GM03348 (cell line): ENCODE measurements at regions not wholly inside any gene's neighbourhood (a gene's known extent, or its start where the extent isn't known, plus 50 kb on each side); places are given as distances from the start of the nearest gene placed in this dataset.

Experiments used
- DNase-seq: peaks from one replicate; pipeline ENCODE4 v3.0.0; 2012; ENCODE audit warnings: low spot score

DNA sequence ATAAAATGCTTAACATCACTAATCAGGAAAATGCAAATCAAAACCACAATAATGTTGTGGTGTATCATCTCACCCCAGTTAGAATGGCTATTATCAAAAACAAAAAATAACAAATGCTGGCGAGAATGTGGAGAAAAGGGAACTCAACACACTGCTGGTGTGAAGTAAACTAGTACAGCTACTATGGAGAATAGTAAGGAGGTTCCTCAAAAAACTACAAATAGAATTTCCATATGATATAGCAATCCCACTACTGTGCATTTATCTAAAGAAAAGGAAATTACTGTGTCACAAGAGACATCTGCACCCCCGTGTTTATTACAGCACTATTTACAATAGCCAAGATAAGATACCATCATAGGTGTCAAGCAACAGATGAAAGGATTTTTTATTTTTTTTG lies 214.5 kb upstream of the RASA1 start:
- DNase-seq: no peak

DNA sequence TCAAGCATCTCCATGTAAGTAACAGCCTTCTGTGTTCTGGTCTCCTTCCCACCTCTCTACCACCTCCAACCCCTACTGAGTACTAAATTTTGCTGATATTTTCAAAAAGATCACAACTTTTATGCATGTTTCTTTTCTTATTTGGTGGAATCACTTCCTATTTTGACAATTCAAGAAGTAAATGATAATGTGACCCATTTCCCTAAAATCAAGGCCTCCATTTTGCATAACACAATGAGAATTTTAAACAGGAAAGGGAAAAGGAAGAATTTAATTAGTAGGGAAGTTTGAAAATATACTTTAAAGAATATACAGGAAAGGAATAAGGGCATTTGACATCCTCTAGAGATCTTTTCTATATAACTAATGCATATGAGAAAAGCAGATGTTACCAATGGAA lies 212.9 kb upstream of the RASA1 start:
- DNase-seq: no peak

DNA sequence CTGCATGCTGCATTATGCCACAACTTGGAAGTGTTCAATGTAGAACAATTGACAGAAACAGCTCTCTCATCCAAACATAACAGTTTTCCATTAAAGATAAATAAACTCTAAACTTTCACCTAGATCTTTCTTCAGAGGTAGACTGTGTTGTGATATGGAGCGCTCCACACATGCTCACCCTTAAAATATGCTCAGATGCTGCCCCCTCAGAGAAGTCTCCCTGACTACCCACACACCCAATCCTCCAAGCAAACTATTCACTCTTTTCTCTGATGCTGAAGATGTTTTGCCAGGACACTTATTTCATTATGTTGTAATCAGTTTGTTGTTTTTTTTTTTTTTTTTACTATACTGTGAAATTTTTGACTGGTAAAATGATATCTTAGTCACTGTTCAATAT lies 206.6 kb upstream of the RASA1 start:
- peak; percentile 6 for DNase-seq

DNA sequence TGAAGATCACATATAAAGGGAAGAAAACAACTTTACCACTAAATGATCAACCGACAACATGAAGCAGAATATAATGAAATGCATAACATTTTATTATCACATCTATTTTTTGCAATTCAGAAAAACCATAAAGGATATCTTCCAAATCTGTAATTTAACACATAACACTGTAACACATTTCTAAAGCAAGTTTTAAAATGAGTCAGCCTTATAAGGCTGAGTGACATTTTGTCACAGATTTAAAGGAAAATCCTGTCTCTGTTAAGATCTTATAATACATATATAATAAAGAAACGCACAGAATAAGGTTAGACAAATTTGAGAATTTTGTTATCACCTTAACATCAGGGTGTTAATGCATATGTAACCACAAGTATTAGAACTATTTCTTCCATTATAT lies 198.4 kb upstream of the RASA1 start:
- no peak for DNase-seq

DNA sequence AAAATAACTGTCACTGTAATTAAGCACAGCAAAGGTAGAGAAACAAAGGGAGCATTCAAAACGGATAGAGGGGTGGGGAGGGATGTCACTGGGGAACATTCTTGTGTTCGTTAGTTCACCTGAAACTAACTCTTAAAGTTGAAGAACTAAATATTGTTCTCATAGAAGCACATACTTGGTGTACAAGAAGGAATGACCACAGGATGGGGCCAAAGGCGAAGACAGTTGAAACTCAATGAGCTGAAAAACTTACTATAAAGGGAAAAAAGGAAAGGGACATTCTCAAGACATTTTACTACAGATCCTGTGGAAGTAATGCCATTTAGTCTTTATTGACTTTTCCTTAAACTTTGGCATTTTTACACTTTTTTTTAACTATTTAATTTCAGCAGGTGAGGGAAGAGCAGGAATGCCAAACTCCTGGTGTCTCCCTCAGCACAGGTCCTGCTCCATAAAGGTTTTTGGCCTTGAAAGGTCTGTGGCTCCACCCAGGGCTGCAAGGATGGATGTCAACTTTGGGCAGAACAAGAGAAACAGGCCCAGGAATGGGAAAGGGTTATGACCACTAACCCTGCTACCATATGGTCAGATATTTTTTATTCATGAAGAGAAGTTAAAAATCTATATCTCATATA lies 197.6 kb upstream of the RASA1 start:
- peak; percentile 79 for DNase-seq

DNA sequence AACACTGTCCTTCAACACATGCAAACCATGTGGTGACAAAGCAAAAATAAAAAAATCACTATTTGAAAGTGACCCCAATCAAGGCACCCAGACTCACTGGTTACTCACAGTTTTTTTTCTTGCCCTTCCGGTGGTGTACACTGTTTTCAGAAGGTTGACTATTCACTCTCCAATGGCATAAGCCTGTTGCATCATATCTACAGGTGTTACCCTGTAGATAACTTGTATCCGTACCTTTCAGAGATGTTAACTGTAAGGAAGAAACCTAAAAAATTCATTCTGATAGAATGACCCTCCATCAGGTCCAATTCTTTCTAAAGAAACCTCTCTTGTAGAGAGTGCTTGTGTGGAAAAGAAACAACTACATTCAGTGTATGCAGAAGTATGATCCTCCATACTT lies 193.6 kb upstream of the RASA1 start:
- no peak for DNase-seq

DNA sequence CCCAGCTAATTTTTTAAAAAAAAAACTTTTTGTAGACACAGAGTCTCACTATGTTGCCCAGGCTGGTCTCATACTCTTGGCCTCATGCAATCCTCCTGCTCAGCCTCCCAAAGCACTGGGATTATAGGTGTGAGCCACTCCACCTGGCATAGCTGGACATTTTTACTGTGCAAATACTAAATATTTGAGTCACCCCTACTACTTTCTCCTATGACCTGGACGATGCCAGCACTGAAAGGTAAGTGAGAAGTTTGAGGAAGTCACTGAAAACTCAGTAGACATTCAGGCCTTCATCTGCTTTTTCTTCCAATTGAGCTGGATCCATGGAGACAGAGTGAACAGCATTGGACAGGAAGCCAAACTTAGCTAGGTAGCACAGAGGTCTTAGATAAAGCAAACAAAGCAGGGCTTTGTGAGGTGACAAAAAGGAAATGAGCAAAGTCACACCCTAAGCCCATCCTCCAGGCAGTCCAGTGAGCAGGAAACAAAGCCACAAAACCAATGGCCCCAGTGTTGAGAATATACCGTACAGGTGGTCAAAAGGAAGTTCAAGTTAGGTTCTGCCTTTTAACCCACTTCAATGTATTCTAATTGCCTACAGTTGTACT lies 192.6 kb upstream of the RASA1 start:
- DNase-seq: no peak

DNA sequence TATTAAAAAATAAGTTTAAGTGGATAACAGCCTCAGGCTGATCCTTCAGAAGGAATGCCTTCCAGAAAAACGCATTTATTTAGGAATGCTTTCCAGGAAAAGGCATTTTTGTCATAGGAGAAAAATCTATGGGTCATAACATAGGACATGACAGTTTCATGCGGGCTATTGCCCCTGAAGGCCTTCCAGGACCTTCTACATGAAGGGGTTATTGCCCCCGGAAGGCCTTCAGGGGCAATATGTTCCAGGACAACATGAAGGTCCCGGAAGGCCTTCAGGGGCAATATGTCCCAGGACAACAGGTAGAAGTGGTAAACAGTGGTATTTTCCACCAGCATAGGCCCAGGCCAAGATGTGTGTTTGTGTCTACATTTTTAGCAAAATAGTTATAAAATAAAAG lies 191.3 kb upstream of the RASA1 start:
- no peak for DNase-seq

DNA sequence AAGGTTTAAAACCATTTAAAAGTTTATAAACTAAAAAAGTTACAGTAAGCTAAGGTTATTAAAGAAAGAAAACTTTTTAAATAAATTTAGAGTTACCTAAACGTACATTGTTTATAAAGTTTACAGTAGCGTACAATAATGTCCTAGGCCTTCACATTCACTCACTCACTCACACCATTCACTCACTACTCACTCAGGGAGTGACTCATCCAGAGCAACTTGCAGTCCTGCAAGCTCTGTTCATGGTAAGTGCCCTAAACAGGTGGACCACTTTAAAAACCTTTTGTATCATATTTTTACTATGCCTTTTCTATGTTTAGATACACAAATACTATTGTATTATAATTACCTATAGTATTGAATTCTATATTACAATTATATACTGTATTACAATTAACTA lies 190.8 kb upstream of the RASA1 start:
- DNase-seq: no peak

DNA sequence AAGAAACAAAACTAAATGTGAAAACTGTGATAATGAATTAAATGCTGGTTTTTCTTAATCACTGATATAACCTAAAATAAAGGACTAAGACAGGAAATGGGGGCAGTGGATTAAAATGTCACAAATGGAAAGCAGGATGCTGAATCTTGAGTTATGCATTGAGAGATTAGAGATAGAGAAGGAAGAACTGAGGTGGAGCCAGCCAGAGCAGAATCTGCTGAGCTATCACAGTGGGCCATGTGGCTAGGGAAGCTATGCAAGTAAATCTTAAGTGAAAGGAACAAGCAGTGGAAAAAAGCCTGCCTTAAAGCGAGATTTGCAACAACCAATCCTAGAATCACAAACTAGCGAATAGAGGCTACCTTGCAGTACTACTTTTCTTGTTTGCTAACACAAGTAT lies 188.5 kb upstream of the RASA1 start:
- DNase-seq: no peak

DNA sequence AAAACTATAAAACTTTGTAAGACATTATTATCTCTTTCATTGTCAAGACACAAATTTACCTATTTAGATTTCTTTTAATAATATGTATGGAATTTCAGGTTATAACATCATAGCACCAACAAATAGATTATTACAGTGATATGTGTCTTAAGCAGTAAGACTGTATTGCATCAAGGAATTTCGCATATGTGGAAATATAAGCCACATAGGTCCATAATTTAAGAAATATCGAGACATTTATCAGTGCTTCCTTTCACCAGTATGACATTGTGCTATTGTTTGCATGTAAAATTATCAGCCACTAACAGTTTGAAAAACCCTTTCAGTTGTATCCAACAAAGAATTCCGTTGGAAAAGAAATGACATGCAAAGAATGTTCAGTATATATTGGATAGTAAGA lies 186.7 kb upstream of the RASA1 start:
- no peak for DNase-seq

DNA sequence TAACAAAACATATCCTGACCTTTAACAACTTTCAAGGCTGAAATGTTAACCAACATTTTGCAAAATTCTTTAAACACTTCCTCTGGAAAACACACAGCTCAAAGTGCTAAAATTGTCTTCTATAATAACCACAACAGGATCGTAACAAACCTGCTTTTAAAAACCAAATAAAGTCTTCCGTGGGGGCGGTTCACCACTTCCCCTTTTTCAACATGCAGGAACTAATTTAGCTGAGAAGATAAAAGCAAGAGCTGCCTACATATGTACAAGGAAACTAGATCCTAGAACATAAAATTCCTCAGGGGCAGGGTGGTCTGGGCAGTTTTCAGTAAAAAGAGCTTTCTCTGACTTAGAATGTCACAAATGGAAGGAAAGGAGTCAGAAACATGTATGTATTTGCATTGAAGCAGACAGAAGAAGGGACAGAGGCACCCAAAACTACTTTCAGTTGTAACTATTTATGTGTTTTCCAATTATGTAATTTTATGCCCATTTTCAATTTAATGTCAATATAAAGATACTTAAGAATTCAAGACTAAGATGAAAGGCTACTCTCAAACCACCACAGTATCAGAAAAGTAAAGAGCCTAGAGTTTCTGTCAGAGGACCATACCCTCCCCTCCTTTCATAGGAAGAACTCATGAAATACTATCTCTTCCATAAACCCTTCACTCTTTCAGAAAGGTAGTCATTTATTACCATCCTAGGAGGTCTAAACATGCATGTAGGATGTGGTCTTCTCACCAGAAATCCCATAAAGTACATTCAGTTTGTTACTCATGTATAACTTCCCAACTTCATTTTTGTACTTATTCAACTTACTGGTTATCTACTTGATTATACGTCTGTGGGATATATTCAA lies 185.9 kb upstream of the RASA1 start:
- no peak for DNase-seq

DNA sequence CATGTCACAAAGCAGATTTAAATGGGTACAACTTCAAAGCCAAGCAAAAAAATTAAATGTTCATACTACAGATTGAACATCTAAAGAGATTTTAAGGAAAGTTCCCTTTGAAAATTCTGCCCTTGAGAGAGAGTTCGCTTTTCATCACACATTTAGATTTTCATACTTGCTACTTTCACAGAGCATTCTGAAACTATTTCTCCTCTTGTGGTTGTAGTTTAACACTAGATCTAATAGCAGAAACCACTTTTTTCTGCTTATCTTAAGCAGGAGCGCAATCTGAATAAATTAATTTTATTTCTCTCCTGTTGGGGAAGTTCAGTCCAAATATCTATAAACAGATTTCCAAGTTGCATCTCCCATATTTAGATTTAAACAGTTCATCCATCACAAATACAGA lies 173.3 kb upstream of the RASA1 start:
- no peak for DNase-seq

DNA sequence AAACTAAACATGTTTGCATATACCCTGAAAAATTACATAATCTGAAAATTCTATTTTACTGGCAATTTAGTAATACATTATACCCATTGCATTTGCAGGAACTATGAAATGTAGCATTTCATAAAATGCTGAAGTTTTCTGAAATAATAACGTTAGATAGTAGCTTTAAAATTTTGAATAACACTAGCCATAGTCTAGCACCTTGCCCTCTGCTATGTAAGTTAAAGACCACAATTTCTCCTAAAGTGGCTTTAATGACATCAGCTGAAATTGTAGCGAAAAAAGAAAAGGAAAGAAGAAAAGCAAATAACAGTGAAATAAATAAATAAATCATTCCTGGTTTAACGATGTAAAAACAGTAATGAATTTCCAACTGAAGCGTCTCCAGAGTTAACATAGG lies 172.8 kb upstream of the RASA1 start:
- DNase-seq: no peak

DNA sequence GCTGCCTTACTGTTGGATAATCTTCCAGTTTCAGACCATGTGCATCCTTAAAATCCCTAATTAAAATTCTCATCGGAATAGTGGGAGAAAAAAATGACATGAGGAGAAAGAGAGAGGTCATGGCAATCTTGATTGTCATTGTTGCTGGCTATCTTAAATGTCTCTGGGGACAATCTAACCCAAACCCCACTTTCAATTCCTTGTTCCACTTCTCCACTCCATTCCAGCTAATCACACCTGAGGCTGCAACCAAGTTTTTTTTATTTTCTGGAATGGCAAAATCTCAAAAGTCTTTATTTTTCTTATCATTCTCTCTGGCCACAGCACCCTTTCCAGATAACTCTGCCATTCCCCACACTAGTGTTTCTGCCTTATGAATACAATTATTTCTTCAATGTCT lies 171.9 kb upstream of the RASA1 start:
- DNase-seq: no peak

DNA sequence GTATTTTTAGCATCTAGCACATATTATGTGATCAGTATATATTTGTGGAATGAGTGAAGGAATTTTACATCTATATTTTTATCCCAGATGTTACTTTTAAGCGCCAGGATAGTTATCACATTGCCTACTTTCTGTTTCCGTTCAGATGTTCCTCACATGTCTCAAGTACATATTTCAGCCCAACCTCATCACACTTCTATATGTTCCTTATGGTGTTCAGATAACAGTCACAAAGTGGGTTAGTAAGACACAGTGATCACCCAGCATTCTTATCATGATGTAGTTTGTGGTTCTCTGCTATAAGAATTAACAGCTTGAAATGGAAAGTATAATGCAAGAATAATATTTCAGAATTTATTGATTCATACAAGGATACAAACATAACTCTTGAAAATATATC lies 170.0 kb upstream of the RASA1 start:
- no peak for DNase-seq

DNA sequence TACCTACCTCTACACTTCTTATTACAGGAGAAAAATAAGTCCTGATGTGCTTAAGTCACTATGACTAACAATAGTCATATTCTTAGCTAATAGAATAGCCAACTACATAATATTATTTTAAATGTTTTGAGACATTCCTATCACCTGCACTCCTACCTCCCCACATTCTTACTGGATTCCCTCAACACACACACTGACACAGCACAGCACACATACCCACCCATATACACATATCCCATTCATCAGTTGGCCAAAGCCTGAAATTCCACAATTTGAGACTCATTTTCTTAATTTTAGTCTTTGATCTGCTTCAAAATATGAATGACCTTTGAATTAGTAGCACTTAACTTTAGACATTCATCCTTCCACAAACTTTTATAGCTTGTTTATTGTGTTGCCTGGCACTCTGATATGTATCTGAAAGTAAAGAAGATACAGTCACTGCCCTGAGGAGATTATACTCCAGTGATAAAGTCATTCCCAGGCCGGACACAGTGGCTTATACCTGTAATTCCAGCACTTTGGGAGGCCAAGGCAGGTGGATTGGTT lies 168.3 kb upstream of the RASA1 start:
- DNase-seq: no peak

DNA sequence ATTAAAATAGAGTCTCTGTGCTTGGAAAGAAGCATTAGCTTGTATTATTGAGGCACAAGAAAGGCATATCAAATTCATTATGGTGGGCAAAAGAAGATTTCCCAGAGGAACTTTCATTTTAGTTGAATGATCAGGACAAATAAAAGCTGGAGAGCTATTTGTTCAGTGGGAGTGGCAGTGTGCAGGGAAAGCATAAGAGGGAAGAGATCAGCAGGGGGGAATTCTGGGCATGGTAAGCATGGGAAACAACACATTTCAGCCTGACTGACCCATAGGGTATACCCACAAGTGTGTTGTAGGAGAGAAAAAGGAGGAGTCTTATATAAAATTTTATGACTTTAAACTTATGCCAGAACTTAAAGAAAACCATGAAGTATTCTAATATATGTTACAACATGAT lies 167.7 kb upstream of the RASA1 start:
- DNase-seq: no peak

DNA sequence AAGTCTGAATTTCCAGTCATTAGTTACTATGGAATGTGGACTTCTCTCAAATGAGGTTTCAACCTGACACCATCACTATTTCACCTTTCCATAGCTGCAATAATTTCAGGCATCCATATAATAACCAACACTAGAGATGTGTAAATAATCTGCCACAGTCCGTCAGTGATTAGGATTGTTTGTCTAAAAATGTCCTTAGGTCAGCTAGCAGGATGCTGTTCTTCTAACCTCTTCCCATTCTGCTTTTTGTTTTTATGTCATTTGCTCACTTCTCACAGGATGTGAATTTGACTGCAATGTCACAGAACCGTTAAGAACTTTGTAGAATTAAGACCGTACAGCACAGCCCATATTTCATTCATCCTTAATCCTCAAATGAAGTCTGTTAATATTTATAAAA lies 166.4 kb upstream of the RASA1 start:
- DNase-seq: no peak

DNA sequence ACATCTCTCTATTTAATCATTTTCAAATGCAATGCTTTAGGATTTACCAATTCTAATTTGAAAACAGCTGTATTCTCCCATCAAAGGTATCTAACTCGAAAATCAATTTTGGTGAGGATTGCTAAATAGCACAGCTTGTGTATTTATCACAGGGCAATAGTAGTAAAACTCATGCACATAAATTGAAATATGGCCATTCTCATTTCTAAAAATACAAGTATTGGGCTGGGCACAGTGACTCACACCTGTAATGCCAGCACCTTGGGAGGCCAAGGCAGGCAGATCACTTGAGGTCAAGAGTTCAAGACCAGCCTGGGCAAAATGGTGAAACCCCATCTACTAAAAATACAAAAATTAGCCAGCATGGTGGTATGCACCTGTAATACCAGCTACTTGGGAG lies 164.8 kb upstream of the RASA1 start:
- DNase-seq: no peak

DNA sequence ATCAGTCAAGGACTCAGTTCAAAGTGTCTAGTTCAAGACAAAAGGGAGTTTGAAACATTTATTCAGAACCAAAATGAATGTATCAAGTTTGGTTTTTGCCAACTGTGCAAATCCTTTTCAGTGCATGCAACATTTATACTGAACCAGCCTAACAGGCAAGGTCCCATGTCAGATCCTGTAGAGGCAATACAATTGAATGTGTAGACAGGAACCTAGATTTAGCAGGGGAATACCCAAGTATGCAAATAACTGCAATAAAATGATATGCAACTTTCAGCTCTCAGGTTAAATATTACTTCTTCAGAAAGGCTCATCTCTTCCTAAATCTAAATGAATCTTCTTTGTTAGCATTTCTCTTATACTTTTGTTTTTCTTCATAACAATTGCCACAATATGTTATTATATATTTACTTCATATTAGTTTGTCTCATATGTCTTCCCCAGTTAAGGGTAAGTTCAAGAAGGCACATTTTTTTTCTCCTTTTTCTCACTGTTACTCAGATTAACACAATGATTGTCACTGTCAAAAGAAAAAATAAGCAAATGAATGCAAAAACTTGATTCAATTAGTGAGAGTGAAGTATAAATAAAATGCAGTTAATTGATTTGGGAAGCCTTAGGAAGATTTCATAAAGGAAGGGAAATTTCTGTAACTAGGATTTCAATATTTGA lies 163.9 kb upstream of the RASA1 start:
- DNase-seq: no peak

DNA sequence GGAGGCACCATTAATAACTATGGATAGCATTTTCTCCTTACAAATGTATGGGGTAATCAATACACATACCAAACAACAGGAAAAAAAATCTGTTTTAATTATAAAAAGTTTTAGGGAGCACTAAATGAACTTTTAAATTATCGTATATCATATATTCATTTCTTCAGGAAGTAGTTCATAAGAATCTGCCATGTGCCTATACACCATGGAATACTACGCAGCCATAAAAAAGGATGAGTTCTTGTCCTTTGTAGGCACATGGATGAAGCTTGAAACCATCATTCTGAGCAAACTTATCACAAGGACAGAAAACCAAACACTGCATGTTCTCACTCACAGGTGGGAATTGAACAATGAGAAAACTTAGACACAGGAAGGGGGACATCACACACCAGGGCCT lies 162.1 kb upstream of the RASA1 start:
- no peak for DNase-seq

DNA sequence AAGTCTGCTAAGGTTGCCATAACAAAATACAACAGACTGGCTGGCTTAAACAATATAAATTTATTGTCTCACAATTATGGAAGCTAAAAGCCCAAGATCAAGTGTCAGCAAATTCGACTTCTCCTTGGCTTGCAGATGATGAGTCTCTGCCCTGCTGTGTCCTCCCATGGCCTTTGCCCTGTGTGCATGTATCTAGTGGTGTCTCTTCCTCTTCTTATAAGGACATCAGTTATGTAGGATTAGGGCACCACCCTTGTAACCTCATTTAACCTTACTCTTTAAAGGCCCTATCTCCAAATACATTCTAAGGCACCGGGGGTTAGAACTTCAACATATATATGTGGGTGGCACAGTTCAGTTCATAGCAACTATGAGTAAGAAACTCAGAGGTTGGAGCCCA lies 157.9 kb upstream of the RASA1 start:
- no peak for DNase-seq
